ENCODE measurements at regions not wholly inside any gene's neighbourhood (a gene's known extent, or its start where the extent isn't known, plus 50 kb on each side); places are given as distances from the start of the nearest gene placed in this dataset.
"Not testable (repeated sequence)": the region's sequence is repeated elsewhere in the genome, so short reads cannot be mapped to it uniquely, and the experiment has no call there.

DNA sequence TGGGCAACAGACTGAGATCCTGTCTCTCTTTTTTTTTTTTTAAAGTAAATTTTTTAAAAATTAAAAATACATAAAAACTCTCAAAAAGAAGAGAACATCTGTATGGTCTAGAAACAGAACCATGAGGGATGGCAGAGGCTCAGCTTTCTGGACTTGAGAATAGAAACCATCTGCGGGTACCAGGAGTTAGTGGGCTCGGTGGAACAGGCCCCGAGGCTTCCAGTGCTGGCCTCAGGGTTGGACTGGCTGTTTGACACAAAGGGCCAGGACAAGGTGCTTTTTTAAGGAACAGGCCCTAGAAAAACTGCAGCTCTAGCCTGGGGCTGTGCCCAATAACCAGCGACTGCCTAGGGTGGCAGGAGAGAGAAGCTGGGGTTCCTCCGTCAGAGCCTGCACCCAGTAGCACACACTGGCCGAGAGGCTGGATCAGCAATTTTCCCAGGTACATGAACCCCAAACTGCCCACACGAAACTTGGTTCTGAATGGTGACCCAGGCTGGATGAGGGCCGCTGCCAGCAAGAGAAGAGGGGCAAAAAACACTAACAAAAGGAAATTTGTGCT lies 131.0 kb upstream of the OLIG3 start:
- no peak for DNase-seq

DNA sequence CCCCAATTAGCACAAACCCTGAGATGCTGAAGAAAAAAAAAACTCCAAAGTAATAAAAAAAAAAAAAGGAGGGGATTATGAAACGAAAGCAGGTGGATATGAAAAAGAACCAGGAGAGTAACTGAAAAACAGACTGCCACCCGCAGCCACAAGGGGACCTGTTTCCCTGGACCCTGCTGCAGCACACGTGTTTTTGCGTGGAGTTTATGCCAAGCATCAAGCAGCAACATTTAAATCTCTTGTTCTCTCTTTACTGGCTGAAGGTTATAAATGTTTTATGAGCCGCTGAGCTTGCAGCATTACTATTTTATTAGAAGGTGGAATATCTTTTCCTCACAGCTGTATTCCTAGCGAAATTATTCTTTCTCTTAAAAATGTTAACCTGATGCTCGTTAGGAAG lies 131.6 kb upstream of the OLIG3 start:
- DNase-seq, result no peak

- no peak for DNase-seq
Measured at GRCh38 chr6:137630666-137631065, 136.5 kb upstream of the OLIG3 start.

GRCh38 chr6:137631323-137631722 lies 137.1 kb upstream of the OLIG3 start:
- DNase-seq, result no peak

- not testable (repeated sequence) for DNase-seq
Measured at GRCh38 chr6:137634177-137634576, 140.0 kb upstream of the OLIG3 start.

GRCh38 chr6:137637121-137637520 lies 142.9 kb upstream of the OLIG3 start:
- DNase-seq, result no peak

DNA sequence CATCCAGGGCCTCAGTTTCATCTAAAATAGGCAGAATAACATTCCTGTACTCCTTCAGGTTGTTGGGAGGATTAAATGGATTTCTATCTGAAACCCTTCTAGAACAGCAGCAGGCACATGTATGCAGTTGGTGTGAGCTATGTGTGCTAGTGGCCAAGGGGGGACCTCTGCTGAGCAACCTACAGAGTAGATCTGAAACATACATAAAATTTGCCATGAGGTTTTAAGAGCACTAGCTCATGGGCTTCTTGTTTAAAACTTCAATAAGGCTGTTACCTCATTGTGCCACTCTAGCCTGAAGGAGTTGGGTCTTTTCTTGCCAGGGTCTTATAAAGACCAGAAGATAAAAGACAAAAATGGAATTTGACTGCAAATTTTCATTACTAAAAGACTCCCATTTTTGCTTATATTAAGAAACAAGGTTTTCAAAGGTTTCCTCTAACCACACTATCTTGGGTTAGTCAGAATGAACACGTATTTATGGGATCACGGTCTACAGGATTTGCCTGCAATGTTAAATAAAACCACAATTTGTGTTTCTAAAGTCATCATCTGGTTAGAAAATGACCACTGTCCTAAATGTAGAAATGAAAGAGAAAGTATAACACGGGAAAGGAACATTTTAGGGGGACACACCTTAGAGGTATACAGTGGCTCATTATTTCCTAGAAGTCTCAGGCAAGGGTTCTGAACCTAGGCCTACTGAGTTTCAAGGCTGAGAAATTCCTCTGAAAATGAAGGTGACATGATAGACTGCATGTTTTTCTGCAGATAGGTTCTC lies 144.9 kb upstream of the OLIG3 start:
- DNase-seq, result peak in 1 of 2 donors; percentile 14

- DNase-seq, result no peak
Measured at GRCh38 chr6:137640086-137640485, 145.9 kb upstream of the OLIG3 start.

- peak; percentile 72 to 76 for DNase-seq
Measured at GRCh38 chr6:137641474-137642077, 147.4 kb upstream of the OLIG3 start.

- DNase-seq, result not testable (repeated sequence)
Measured at GRCh38 chr6:137643210-137643609, 149.0 kb upstream of the OLIG3 start.

- not testable (repeated sequence) for DNase-seq
Measured at GRCh38 chr6:137643644-137644043, 149.4 kb upstream of the OLIG3 start.

DNA sequence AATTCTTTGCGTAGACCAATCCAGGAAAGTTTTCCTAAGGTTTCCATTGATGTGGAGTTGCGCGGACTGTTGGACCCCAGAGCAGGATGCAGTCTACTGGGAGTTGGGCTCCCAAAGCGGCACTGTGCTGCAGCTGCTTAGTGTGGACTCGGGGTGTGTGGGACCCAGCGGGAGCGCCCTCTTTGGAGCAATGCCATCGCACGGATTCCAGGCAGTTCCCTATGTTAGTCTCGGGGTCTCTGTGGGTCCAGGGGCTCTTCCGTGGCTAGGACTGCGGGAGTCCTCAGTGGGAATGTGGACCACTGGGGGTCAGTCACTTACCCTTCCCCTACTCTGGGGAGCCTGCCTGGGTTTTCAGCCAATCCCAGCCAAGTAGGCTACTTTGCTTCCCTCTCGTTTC lies 151.7 kb upstream of the OLIG3 start:
- no peak for DNase-seq

GRCh38 chr6:137646484-137646883 lies 152.3 kb upstream of the OLIG3 start:
- no peak for DNase-seq

DNA sequence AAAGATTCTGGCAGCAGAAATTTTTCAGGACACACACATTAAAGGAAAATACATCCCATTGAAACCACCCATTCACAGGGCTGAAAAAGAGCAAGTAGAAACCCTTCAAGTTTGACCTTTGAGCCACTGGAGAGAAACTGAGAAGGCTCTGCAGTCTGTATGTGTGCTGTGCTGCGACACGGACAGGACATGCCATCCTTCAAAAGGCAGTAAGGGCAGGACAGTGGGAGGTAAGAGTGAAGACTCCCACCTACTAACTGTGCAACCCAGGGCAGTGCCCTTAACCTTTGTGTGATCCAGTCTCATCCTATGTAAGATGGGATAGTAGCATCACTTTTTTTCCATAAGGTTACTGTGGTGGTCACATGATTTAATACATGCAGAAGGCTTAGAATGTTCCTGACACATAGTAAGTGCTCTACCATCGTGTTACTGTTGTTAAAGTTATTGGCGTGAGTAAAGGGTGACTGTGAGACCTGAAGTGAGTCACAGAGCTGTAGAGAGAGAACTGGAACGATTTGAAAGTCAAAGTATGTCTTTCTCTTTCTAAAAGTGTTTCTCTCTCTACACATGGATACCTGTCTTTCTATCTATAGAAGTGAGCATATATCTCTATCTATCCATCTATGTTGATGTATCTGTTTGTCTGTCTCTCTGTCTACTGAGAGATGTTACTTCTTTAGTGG lies 153.7 kb upstream of the OLIG3 start:
- no peak for DNase-seq

DNA sequence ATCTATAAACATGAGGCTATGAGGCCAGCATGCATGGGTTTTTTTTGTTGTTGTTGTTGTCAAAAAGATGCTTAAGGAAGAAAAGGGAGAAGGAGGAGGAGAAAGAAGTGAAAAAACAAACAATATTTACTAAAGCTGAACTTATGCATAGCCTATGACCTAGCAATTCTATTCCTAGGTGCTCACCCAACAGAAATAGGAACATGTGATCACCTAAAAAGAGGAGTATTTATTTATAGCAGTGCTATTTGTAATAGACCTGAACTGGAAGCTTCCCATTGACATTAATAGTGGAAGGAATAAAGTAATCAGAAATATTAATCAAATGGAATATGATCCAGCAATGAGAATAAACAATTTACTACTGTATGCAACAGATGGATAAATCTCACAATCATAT lies 156.5 kb upstream of the OLIG3 start:
- DNase-seq, result no peak

DNA sequence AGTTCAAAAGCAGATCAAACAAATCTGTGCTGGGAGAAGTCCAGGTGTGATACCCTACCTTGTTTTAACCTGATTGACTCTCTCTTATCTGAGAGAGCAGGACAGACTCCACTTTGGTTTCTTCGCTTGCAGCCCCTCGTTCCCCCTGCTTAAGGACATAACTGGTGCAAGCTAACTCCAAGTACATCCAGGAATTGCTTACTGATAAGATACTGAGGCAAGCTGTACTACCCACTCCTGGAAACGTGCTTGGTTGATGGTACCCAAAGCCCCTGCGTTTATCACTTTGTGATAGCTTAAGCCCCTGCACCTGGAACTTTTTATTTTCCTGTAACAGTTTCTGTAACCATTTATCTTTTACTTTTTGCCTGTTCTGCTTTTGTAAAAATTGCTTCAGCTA lies 157.0 kb upstream of the OLIG3 start:
- DNase-seq, result no peak

- no peak for DNase-seq
Measured at GRCh38 chr6:137651591-137652335, 157.6 kb upstream of the OLIG3 start.

GRCh38 chr6:137652961-137653705 lies 158.9 kb upstream of the OLIG3 start:
- DNase-seq, result no peak

DNA sequence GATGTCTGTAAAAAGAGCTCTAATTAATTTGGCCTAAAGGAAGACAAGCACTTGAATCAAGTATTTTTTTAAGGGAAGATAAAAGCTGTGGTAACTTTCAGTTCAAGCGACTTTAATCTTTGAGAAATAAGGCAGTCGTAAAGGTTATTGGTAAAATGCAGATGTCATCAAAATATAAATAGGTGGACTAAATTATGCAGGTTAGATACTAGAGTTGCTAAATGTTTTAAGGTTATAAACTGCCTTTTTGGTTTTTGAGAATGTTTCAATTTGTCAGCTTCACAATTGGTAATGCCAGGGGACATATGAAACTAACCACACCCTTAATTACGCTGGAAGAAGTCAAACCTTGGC lies 159.5 kb upstream of the OLIG3 start:
- DNase-seq, result no peak

GRCh38 chr6:137654365-137654981 lies 160.3 kb upstream of the OLIG3 start:
- DNase-seq, result no peak

GRCh38 chr6:137655291-137655690 lies 161.1 kb upstream of the OLIG3 start:
- no peak for DNase-seq

GRCh38 chr6:137656735-137657134 lies 162.5 kb upstream of the OLIG3 start:
- no peak for DNase-seq
